ENCODE measurements at regions not wholly inside any gene's neighbourhood (a gene's known extent, or its start where the extent isn't known, plus 50 kb on each side); places are given as distances from the start of the nearest gene placed in this dataset.

GRCh38 chr5:73378765-73379164 is 69.8 kb downstream of the FOXD1 start:
- Histone ChIP-seq H3K27ac (ENCODE audit: low read depth, low read length) (no peak overlapping the region), H3K4me1 (ENCODE audit: insufficient read depth, low read length) (peaks cover 36% of the 10 kb centered on the region), H4K20me1 (ENCODE audit: insufficient read depth, low read length) (no peaks in the 10 kb centered on the region), H3K79me2 (ENCODE audit: insufficient read depth, low read length) (no peaks in the 10 kb centered on the region), H3K4me3 (ENCODE audit: insufficient read depth, low read length) (no peak overlapping the region), H3K9me3 (ENCODE audit: low read depth, low read length) (no peaks in the 10 kb centered on the region), H3K27me3 (ENCODE audit: insufficient read depth, low read length) (no peaks in the 10 kb centered on the region), H2AFZ (ENCODE audit: low read length) (no peak overlapping the region), H3K4me2 (ENCODE audit: insufficient read depth, low read length) (no peak overlapping the region), H3K36me3 (ENCODE audit: insufficient read depth, low read length) (no peaks in the 10 kb centered on the region)
- no peak for DNase-seq (ENCODE audit: insufficient read length, low spot score, missing footprints)
- no peak for TF ChIP-seq CTCF (IDR thresholded peaks at IDR 0.05; ENCODE audit: extremely low read depth, low read depth, low read length)

GRCh38 chr5:73378070-73378469 is 70.5 kb downstream of the FOXD1 start:
- Histone ChIP-seq H3K27me3 (ENCODE audit: insufficient read depth, low read length) (no peaks in the 10 kb centered on the region), H2AFZ (ENCODE audit: low read length) (no peak overlapping the region), H3K9me3 (ENCODE audit: low read depth, low read length) (no peaks in the 10 kb centered on the region), H3K36me3 (ENCODE audit: insufficient read depth, low read length) (no peaks in the 10 kb centered on the region), H3K4me1 (ENCODE audit: insufficient read depth, low read length) (peaks cover 39% of the 10 kb centered on the region), H3K4me2 (ENCODE audit: insufficient read depth, low read length) (no peak overlapping the region), H3K79me2 (ENCODE audit: insufficient read depth, low read length) (no peaks in the 10 kb centered on the region), H4K20me1 (ENCODE audit: insufficient read depth, low read length) (no peaks in the 10 kb centered on the region), H3K27ac (ENCODE audit: low read depth, low read length) (no peak overlapping the region), H3K4me3 (ENCODE audit: insufficient read depth, low read length) (no peak overlapping the region)
- DNase-seq (ENCODE audit: insufficient read length, low spot score, missing footprints) = no peak
- TF ChIP-seq CTCF (IDR thresholded peaks at IDR 0.05; ENCODE audit: extremely low read depth, low read depth, low read length) = no peak

- peak overlapping the region; percentile 63 for H3K27ac ChIP-seq (ENCODE audit: low read depth, low read length)
- peak; percentile 87 for DNase-seq (ENCODE audit: insufficient read length, low spot score, missing footprints)
- no peaks in the 10 kb centered on the region for H3K27me3 ChIP-seq (ENCODE audit: insufficient read depth, low read length)
- H3K36me3 ChIP-seq (ENCODE audit: insufficient read depth, low read length) = no peaks in the 10 kb centered on the region
- no peaks in the 10 kb centered on the region for H3K9me3 ChIP-seq (ENCODE audit: low read depth, low read length)
- no peak overlapping the region for H3K4me2 ChIP-seq (ENCODE audit: insufficient read depth, low read length)
- no peak overlapping the region for H2AFZ ChIP-seq (ENCODE audit: low read length)
- peaks cover 46% of the 10 kb centered on the region for H3K4me1 ChIP-seq (ENCODE audit: insufficient read depth, low read length)
- no peak overlapping the region for H3K4me3 ChIP-seq (ENCODE audit: insufficient read depth, low read length)
- no peaks in the 10 kb centered on the region for H3K79me2 ChIP-seq (ENCODE audit: insufficient read depth, low read length)
- TF ChIP-seq CTCF (IDR thresholded peaks at IDR 0.05; ENCODE audit: extremely low read depth, low read depth, low read length) = no peak
- no peaks in the 10 kb centered on the region for H4K20me1 ChIP-seq (ENCODE audit: insufficient read depth, low read length)
Measured at GRCh38 chr5:73376618-73377170, 71.9 kb downstream of the FOXD1 start.

GRCh38 chr5:73375949-73376348 is 72.6 kb downstream of the FOXD1 start:
- peaks cover 54% of the 10 kb centered on the region for H3K4me1 ChIP-seq (ENCODE audit: insufficient read depth, low read length)
- H3K27ac ChIP-seq (ENCODE audit: low read depth, low read length) = peak overlapping the region; percentile 89
- TF ChIP-seq CTCF (IDR thresholded peaks at IDR 0.05; ENCODE audit: extremely low read depth, low read depth, low read length) = no peak
- no peaks in the 10 kb centered on the region for H3K27me3 ChIP-seq (ENCODE audit: insufficient read depth, low read length)
- no peaks in the 10 kb centered on the region for H3K79me2 ChIP-seq (ENCODE audit: insufficient read depth, low read length)
- H3K36me3 ChIP-seq (ENCODE audit: insufficient read depth, low read length) = no peaks in the 10 kb centered on the region
- no peaks in the 10 kb centered on the region for H4K20me1 ChIP-seq (ENCODE audit: insufficient read depth, low read length)
- no peak for DNase-seq (ENCODE audit: insufficient read length, low spot score, missing footprints)
- H3K4me2 ChIP-seq (ENCODE audit: insufficient read depth, low read length) = no peak overlapping the region
- no peak overlapping the region for H2AFZ ChIP-seq (ENCODE audit: low read length)
- H3K9me3 ChIP-seq (ENCODE audit: low read depth, low read length) = no peaks in the 10 kb centered on the region
- H3K4me3 ChIP-seq (ENCODE audit: insufficient read depth, low read length) = no peak overlapping the region
